ENCODE measurements at regions not wholly inside any gene's neighbourhood (a gene's known extent, or its start where the extent isn't known, plus 50 kb on each side); places are given as distances from the start of the nearest gene placed in this dataset.

GRCh38 chr13:66001140-66001539, 1229.0 kb downstream of the PCDH9 start:
- DNase-seq (ENCODE audit: low spot score): no peak
- in situ Hi-C loops (cut with MboI; ENCODE audit: low pct_unique_long_range_greater_than_20kb, low sequenced_read_pairs, unreplicated experiment): no loop called here
- TF ChIP-seq CTCF (IDR thresholded peaks at IDR 0.05; ENCODE audit: extremely low read depth, insufficient read depth, missing control alignments): no peak

- in situ Hi-C loops (cut with MboI; ENCODE audit: low pct_unique_long_range_greater_than_20kb, low sequenced_read_pairs, unreplicated experiment): no loop called here
- TF ChIP-seq CTCF (IDR thresholded peaks at IDR 0.05; ENCODE audit: extremely low read depth, insufficient read depth, missing control alignments): no peak
- DNase-seq (ENCODE audit: low spot score): no peak
These were observed 1230.7 kb downstream of the PCDH9 start for GRCh38 chr13:65999411-65999810.

- in situ Hi-C loops (cut with MboI; ENCODE audit: low pct_unique_long_range_greater_than_20kb, low sequenced_read_pairs, unreplicated experiment): no loop called here
- DNase-seq (ENCODE audit: low spot score): no peak
- TF ChIP-seq CTCF (IDR thresholded peaks at IDR 0.05; ENCODE audit: extremely low read depth, insufficient read depth, missing control alignments): no peak
These were observed 1239.5 kb downstream of the PCDH9 start for GRCh38 chr13:65990684-65991083.

GRCh38 chr13:65985612-65986011, 1244.5 kb downstream of the PCDH9 start:
- in situ Hi-C loops (cut with MboI; ENCODE audit: low pct_unique_long_range_greater_than_20kb, low sequenced_read_pairs, unreplicated experiment): no loop called here
- DNase-seq (ENCODE audit: low spot score): no peak
- TF ChIP-seq CTCF (IDR thresholded peaks at IDR 0.05; ENCODE audit: extremely low read depth, insufficient read depth, missing control alignments): no peak

- in situ Hi-C loops (cut with MboI; ENCODE audit: low pct_unique_long_range_greater_than_20kb, low sequenced_read_pairs, unreplicated experiment): no loop called here
- no peak for TF ChIP-seq CTCF (IDR thresholded peaks at IDR 0.05; ENCODE audit: extremely low read depth, insufficient read depth, missing control alignments)
These were observed 1252.6 kb downstream of the PCDH9 start for GRCh38 chr13:65977525-65977924.

GRCh38 chr13:65971541-65971940, 1258.6 kb downstream of the PCDH9 start:
- no peak for DNase-seq (ENCODE audit: low spot score)
- in situ Hi-C loops (cut with MboI; ENCODE audit: low pct_unique_long_range_greater_than_20kb, low sequenced_read_pairs, unreplicated experiment): no loop called here
- TF ChIP-seq CTCF (IDR thresholded peaks at IDR 0.05; ENCODE audit: extremely low read depth, insufficient read depth, missing control alignments): no peak

More at GRCh38 chr13:65977525-65977924, 1252.6 kb downstream of the PCDH9 start:
- DNase-seq (ENCODE audit: low spot score): no peak

- peak; percentile 9 for TF ChIP-seq CTCF (IDR thresholded peaks at IDR 0.05; ENCODE audit: extremely low read depth, insufficient read depth, missing control alignments)
- in situ Hi-C loops (cut with MboI; ENCODE audit: low pct_unique_long_range_greater_than_20kb, low sequenced_read_pairs, unreplicated experiment): no loop called here
- DNase-seq (ENCODE audit: low spot score): no peak
These were observed 1263.1 kb downstream of the PCDH9 start for GRCh38 chr13:65966991-65967451.

Measured in GM13977 (cell line).